SU-DHL-6 (cell line): ENCODE measurements at regions not wholly inside any gene's neighbourhood (a gene's known extent, or its start where the extent isn't known, plus 50 kb on each side); places are given as distances from the start of the nearest gene placed in this dataset.

Experiments used
- H2AFZ ChIP-seq: fragments of 200-600 bp; sonication (generic); 2 replicates; pipeline ENCODE4 v1.6.1; 2014; ENCODE audit warnings: low read depth, mild to moderate bottlenecking, moderate library complexity, mixed read lengths, antibody characterized with exemption, low read length; ENCODE audit not compliant: severe bottlenecking
- H3F3A ChIP-seq: fragments of 200-600 bp; shearing (Covaris generic); 2 replicates; pipeline ENCODE4 v1.6.0; 2016; ENCODE audit warnings: antibody characterized with exemption, mild to moderate bottlenecking; ENCODE audit not compliant: insufficient read depth
- H3K27ac ChIP-seq: fragments of 200-600 bp; sonication (generic); 2 replicates; pipeline ENCODE4 v1.5.1; 2016; ENCODE audit warnings: low read depth, mild to moderate bottlenecking, low read length, moderate library complexity, mixed read lengths
- H3K27me3 ChIP-seq: fragments of 200-600 bp; sonication (generic), shearing (Covaris generic); 2 replicates; pipeline ENCODE4 v1.6.0; 2014; ENCODE audit warnings: mild to moderate bottlenecking, low read length
- H3K36me3 ChIP-seq: fragments of 200-600 bp; sonication (generic); 2 replicates; pipeline ENCODE4 v1.6.1; 2014; ENCODE audit warnings: mild to moderate bottlenecking, low read length, mixed read lengths
- H3K4me2 ChIP-seq: fragments of 300-600, 200-600 bp; shearing (Covaris generic), sonication (generic); 2 replicates; pipeline ENCODE4 v1.6.0; 2014; ENCODE audit warnings: low read length, low read depth, mild to moderate bottlenecking; ENCODE audit not compliant: poor library complexity, severe bottlenecking
- H3K4me3 ChIP-seq: fragments of 200-600 bp; sonication (generic); 2 replicates; pipeline ENCODE4 v1.5.1; 2014; ENCODE audit warnings: antibody characterized with exemption, low read length, mild to moderate bottlenecking, mixed read lengths; ENCODE audit not compliant: insufficient read depth, poor library complexity, severe bottlenecking
- H3K79me2 ChIP-seq: fragments of 200-600 bp; sonication (generic); 2 replicates; pipeline ENCODE4 v1.6.1; 2014; ENCODE audit warnings: mild to moderate bottlenecking, low read length, moderate library complexity; ENCODE audit not compliant: insufficient read depth
- H3K9ac ChIP-seq: fragments of 200-600 bp; sonication (generic); 2 replicates; pipeline ENCODE4 v1.7.0; 2014; ENCODE audit warnings: mild to moderate bottlenecking, low read length
- H3K9me2 ChIP-seq: fragments of 200-600 bp; sonication (generic); replicated peaks from 2 replicates; pipeline ENCODE4 v1.6.1; 2014; ENCODE audit warnings: low read length; ENCODE audit not compliant: insufficient read depth
- H3K9me3 ChIP-seq: fragments of 200-600 bp; sonication (generic); 2 replicates; pipeline ENCODE4 v1.6.1; 2014; ENCODE audit warnings: low read length, mixed read lengths; ENCODE audit not compliant: insufficient read depth
- H4K20me1 ChIP-seq: fragments of 200-600 bp; sonication (generic); 2 replicates; pipeline ENCODE4 v1.6.1; 2014; ENCODE audit warnings: low read depth, mild to moderate bottlenecking, antibody characterized with exemption, low read length, moderate library complexity, mixed read lengths
- CTCF ChIP-seq: fragments of 200-600 bp; sonication (generic); IDR thresholded peaks from one replicate; pipeline ENCODE4 v1.5.1; 2017; ENCODE audit warnings: antibody characterized with exemption, mild to moderate bottlenecking, low read length, moderate library complexity; ENCODE audit not compliant: insufficient read depth, poor library complexity, severe bottlenecking
- EZH2phosphoT487 ChIP-seq: fragments of 200-600 bp; sonication (generic), shearing (Covaris generic); conservative IDR thresholded peaks from 2 replicates; pipeline ENCODE4 v1.6.1; 2018; ENCODE audit warnings: mild to moderate bottlenecking, antibody characterized with exemption, low read length, moderate library complexity, mixed read lengths

- TF ChIP-seq CTCF: no peak
- TF ChIP-seq EZH2phosphoT487: no peak
- H2AFZ ChIP-seq: no peak overlapping the region
- no peaks in the 10 kb centered on the region for H4K20me1 ChIP-seq
- no peak overlapping the region for H3K27ac ChIP-seq
- no peak overlapping the region for H3K9ac ChIP-seq
- H3F3A ChIP-seq: no peaks in the 10 kb centered on the region
- no peaks in the 10 kb centered on the region for H3K27me3 ChIP-seq
- no peaks in the 10 kb centered on the region for H3K36me3 ChIP-seq
- no peak overlapping the region for H3K4me3 ChIP-seq
- no peaks in the 10 kb centered on the region for H3K9me2 ChIP-seq
- H3K4me2 ChIP-seq: no peak overlapping the region
- H3K9me3 ChIP-seq: no peaks in the 10 kb centered on the region
- H3K79me2 ChIP-seq: no peaks in the 10 kb centered on the region
These were observed 284.4 kb downstream of the SOX11 start for GRCh38 chr2:5976531-5977065.

GRCh38 chr2:5977477-5977876 is 285.3 kb downstream of the SOX11 start:
- H3K9ac ChIP-seq: no peak overlapping the region

GRCh38 chr2:5978131-5978751 is 286.1 kb downstream of the SOX11 start:
- Histone ChIP-seq H3K4me2 (no peak overlapping the region), H4K20me1 (no peaks in the 10 kb centered on the region), H3K27ac (no peak overlapping the region), H3K9ac (no peak overlapping the region), H3K36me3 (no peaks in the 10 kb centered on the region), H3K79me2 (no peaks in the 10 kb centered on the region), H3K4me3 (no peak overlapping the region), H3K27me3 (no peaks in the 10 kb centered on the region), H3K9me3 (no peaks in the 10 kb centered on the region), H3K9me2 (no peaks in the 10 kb centered on the region), H2AFZ (no peak overlapping the region), H3F3A (no peaks in the 10 kb centered on the region)
- no peak for TF ChIP-seq EZH2phosphoT487
- TF ChIP-seq CTCF: no peak

More at GRCh38 chr2:5977477-5977876, 285.3 kb downstream of the SOX11 start:
- Histone ChIP-seq H4K20me1 (no peaks in the 10 kb centered on the region), H3K27ac (no peak overlapping the region), H3K9me2 (no peaks in the 10 kb centered on the region), H2AFZ (no peak overlapping the region), H3K4me3 (no peak overlapping the region), H3K36me3 (no peaks in the 10 kb centered on the region), H3K27me3 (no peaks in the 10 kb centered on the region), H3K9me3 (no peaks in the 10 kb centered on the region), H3F3A (no peaks in the 10 kb centered on the region), H3K4me2 (no peak overlapping the region), H3K79me2 (no peaks in the 10 kb centered on the region)
- no peak for TF ChIP-seq CTCF
- no peak for TF ChIP-seq EZH2phosphoT487
